ENCODE measurements at regions not wholly inside any gene's neighbourhood (a gene's known extent, or its start where the extent isn't known, plus 50 kb on each side); places are given as distances from the start of the nearest gene placed in this dataset.
"Not testable (repeated sequence)": the region's sequence is repeated elsewhere in the genome, so short reads cannot be mapped to it uniquely, and the experiment has no call there.

GRCh38 chr5:40365342-40366330, 314.1 kb upstream of the PTGER4 start:
- DNase-seq (no peak), ATAC-seq (replicated peaks) (peak; percentile 92 to 95)
- no peaks in the 10 kb centered on the region for H3K27me3 Mint-ChIP-seq
- no peak overlapping the region for H3K4me3 Mint-ChIP-seq
- H3K4me1 Mint-ChIP-seq = peaks cover 21 to 25% of the 10 kb centered on the region in 2 donors
- peaks cover 8% of the 10 kb centered on the region in 2 donors for H3K9me3 Mint-ChIP-seq
- no peak overlapping the region for H3K27ac Mint-ChIP-seq
- peaks cover 0 to 3% of the 10 kb centered on the region in 2 donors for H3K36me3 Mint-ChIP-seq

- Mint-ChIP-seq H3K4me1 (peaks cover 21 to 25% of the 10 kb centered on the region in 2 donors), H3K36me3 (no peaks in the 10 kb centered on the region), H3K4me3 (no peak overlapping the region), H3K9me3 (peaks cover 0 to 6% of the 10 kb centered on the region in 2 donors), H3K27ac (no peak overlapping the region), H3K27me3 (no peaks in the 10 kb centered on the region)
- ATAC-seq (replicated peaks) (no peak), DNase-seq (no peak)
Measured at GRCh38 chr5:40364441-40364840, 315.3 kb upstream of the PTGER4 start.

GRCh38 chr5:40361378-40361777, 318.3 kb upstream of the PTGER4 start:
- ATAC-seq (replicated peaks) (no peak), DNase-seq (no peak)
- Mint-ChIP-seq H3K27me3 (no peaks in the 10 kb centered on the region), H3K4me1 (peaks cover 7 to 11% of the 10 kb centered on the region in 2 donors), H3K36me3 (no peaks in the 10 kb centered on the region), H3K9me3 (peaks cover 0 to 6% of the 10 kb centered on the region in 2 donors), H3K27ac (no peak overlapping the region), H3K4me3 (no peak overlapping the region)

DNA sequence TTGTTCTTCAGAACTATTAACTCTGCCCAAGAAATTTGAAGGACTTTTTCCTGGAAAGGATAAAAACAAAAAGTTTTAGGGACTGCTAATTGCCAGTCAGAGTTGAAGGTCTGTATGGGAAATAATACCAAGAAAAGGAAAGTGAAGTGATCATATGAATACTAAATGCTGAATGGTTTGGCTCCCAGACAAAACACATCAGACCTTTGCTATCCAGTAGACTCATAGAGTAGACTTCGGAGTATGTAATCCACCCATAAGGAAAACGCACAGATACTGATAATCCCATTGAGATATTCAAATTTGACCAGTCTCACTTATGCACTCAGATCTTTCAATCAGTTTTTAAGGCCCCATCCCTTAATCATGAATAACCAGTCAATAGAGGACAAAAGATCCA, 319.0 kb upstream of the PTGER4 start:
- DNase-seq (no peak), ATAC-seq (replicated peaks) (no peak)
- Mint-ChIP-seq H3K36me3 (no peaks in the 10 kb centered on the region), H3K27me3 (no peaks in the 10 kb centered on the region), H3K27ac (no peak overlapping the region), H3K4me3 (no peak overlapping the region), H3K4me1 (peaks cover 6 to 9% of the 10 kb centered on the region in 2 donors), H3K9me3 (peaks cover 0 to 6% of the 10 kb centered on the region in 2 donors)

DNA sequence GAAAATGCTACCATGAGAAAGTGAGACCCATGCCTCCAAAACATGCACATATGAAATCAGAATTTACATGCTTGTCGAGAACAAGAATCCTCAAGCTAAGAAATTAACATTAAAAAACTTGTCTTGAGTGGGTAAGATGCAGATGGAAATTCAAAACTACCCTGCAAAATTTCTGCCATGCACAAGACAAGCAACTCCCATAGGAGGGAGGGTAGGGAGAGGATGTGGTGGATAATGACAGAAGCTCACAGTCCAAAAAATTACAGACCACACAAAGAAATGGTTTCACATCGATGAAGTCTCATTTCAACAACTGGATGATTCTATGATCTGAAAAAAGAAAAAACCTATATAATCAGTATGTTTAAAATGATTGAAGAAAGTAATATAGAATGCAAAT, 319.9 kb upstream of the PTGER4 start:
- no peak overlapping the region for H3K27ac Mint-ChIP-seq
- no peak for ATAC-seq (replicated peaks)

DNA sequence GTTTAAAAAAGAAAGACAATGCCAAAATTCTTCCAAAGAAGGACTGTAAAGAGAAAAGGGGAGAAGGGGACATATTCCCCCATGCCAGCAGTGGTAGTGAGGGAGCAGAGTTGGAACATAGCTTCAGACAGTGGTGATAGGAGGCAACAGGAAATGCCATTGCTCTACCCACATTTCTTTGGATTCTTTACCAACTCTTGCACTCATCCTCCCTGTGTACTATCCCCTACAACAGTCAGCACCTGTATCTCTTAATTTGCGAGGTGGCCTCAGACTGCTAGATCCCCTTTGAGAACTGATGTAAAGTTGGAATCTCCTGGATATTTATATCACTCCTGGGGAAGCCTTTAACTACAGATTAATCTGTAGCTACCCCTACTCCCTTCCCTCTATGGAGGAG, 320.6 kb upstream of the PTGER4 start:
- Mint-ChIP-seq H3K27ac (no peak overlapping the region), H3K4me1 (no peaks in the 10 kb centered on the region), H3K4me3 (no peak overlapping the region), H3K9me3 (peaks cover 0 to 8% of the 10 kb centered on the region in 2 donors), H3K36me3 (no peaks in the 10 kb centered on the region), H3K27me3 (no peaks in the 10 kb centered on the region)
- ATAC-seq (replicated peaks) (no peak), DNase-seq (no peak)

More for the DNA sequence above, 319.9 kb upstream of the PTGER4 start:
- DNase-seq = no peak
- H3K9me3 Mint-ChIP-seq = peaks cover 0 to 6% of the 10 kb centered on the region in 2 donors
- peaks cover 0 to 4% of the 10 kb centered on the region in 2 donors for H3K4me1 Mint-ChIP-seq
- no peaks in the 10 kb centered on the region for H3K27me3 Mint-ChIP-seq
- no peak overlapping the region for H3K4me3 Mint-ChIP-seq
- H3K36me3 Mint-ChIP-seq = no peaks in the 10 kb centered on the region

- no peaks in the 10 kb centered on the region for H3K4me1 Mint-ChIP-seq
Measured at GRCh38 chr5:40356248-40356647, 323.5 kb upstream of the PTGER4 start.

DNA sequence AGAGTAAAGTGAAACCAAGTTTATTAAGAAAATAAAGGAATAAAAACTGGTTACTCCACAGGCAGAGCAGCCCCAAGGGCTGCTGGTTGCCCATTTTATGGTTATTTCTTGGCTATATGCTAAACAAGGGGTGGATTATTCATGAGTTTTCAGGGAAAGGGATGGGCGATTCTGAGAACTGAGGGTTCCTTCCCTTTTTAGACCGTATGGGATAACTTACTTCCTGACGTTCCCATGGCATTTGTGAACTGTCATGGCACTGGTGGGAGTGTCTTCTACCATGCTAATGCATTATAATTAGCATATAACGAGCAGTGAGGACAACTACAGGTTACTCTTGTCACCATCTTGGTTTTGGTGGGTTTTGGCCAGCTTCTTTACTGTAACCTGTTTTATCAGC, 323.9 kb upstream of the PTGER4 start:
- Mint-ChIP-seq H3K9me3 (peaks cover 9 to 10% of the 10 kb centered on the region in 2 donors), H3K27me3 (no peaks in the 10 kb centered on the region), H3K36me3 (peaks cover 0 to 3% of the 10 kb centered on the region in 2 donors), H3K27ac (no peak overlapping the region), H3K4me3 (no peak overlapping the region), H3K4me1 (no peaks in the 10 kb centered on the region)
- ATAC-seq (replicated peaks) (no peak), DNase-seq (no peak)

More at GRCh38 chr5:40356248-40356647, 323.5 kb upstream of the PTGER4 start:
- H3K27ac Mint-ChIP-seq = no peak overlapping the region
- H3K9me3 Mint-ChIP-seq = peaks cover 5 to 6% of the 10 kb centered on the region in 2 donors
- H3K27me3 Mint-ChIP-seq = no peaks in the 10 kb centered on the region
- no peak for ATAC-seq (replicated peaks)
- H3K36me3 Mint-ChIP-seq = no peaks in the 10 kb centered on the region
- no peak overlapping the region for H3K4me3 Mint-ChIP-seq
- no peak for DNase-seq

DNA sequence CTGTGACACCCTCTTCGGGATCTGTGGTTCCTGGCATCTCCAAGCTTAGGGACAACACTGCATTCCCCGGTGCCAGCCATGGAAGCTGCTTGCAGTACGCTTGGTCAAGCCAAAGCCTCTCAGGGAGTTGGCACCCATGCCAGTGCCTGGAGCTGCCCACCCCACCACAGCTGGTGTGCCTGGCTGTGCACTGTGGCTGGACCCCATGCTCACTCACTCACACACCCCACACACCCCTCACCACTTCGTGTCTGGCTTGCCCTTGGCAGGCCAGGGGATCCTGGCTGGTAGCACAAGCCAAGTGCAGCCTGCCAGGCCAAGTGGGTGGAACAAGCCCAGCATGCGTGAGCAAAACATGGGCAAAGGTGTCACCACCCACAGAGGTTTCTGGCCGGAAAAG, 324.5 kb upstream of the PTGER4 start:
- DNase-seq (no peak), ATAC-seq (replicated peaks) (no peak)
- H3K9me3 Mint-ChIP-seq = peaks cover 14 to 16% of the 10 kb centered on the region in 2 donors
- no peaks in the 10 kb centered on the region for H3K4me1 Mint-ChIP-seq
- peaks cover 0 to 3% of the 10 kb centered on the region in 2 donors for H3K36me3 Mint-ChIP-seq
- H3K27ac Mint-ChIP-seq = no peak overlapping the region
- H3K4me3 Mint-ChIP-seq = no peak overlapping the region
- no peaks in the 10 kb centered on the region for H3K27me3 Mint-ChIP-seq

DNA sequence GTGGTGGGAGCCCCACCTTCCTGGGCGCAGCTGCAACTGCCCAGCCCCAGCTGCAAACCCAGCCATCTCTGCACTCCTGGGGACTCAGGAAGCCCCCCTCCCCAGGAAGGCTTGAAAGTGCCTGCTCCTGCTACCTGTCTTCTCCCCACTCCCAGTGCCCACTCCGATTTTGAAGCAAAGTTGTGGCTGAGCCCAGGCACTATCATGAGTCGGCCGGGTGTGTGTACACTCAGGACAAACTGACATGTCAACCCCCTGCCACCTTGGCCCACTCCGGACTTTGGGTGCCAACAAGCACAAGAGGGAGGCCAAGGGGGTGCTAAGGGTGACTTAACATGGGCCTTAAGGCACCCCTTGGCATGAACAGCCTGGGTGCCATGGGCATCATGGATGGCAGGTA, 325.5 kb upstream of the PTGER4 start:
- DNase-seq = no peak
- Mint-ChIP-seq H3K9me3 (peaks cover 20 to 24% of the 10 kb centered on the region in 2 donors), H3K36me3 (peaks cover 2 to 7% of the 10 kb centered on the region in 2 donors), H3K4me3 (no peak overlapping the region), H3K4me1 (no peaks in the 10 kb centered on the region), H3K27me3 (no peaks in the 10 kb centered on the region), H3K27ac (no peak overlapping the region)
- no peak for ATAC-seq (replicated peaks)

DNA sequence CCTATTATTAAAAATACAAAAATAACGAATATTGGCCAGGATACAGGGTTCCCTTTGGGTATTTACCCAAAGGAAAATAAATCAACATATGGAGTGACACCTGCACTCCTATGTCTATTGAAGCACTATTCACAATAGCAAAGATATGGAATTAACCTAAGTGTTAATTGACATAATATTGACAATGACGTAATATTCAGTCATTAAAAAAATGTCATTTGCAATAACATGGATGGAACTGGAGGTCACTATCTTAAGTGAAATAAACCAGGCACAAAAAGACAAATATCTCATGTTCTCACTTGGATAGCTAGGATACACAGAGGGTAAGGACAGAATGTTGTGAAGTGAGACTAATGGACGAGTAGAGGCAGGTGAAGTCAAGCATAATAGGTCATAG, 326.3 kb upstream of the PTGER4 start:
- ATAC-seq (replicated peaks) (no peak), DNase-seq (no peak)
- H3K4me3 Mint-ChIP-seq = no peak overlapping the region
- no peak overlapping the region for H3K27ac Mint-ChIP-seq
- no peaks in the 10 kb centered on the region for H3K27me3 Mint-ChIP-seq
- no peaks in the 10 kb centered on the region for H3K4me1 Mint-ChIP-seq
- H3K36me3 Mint-ChIP-seq = peaks cover 2 to 12% of the 10 kb centered on the region in 2 donors
- peaks cover 23 to 29% of the 10 kb centered on the region in 2 donors for H3K9me3 Mint-ChIP-seq

DNA sequence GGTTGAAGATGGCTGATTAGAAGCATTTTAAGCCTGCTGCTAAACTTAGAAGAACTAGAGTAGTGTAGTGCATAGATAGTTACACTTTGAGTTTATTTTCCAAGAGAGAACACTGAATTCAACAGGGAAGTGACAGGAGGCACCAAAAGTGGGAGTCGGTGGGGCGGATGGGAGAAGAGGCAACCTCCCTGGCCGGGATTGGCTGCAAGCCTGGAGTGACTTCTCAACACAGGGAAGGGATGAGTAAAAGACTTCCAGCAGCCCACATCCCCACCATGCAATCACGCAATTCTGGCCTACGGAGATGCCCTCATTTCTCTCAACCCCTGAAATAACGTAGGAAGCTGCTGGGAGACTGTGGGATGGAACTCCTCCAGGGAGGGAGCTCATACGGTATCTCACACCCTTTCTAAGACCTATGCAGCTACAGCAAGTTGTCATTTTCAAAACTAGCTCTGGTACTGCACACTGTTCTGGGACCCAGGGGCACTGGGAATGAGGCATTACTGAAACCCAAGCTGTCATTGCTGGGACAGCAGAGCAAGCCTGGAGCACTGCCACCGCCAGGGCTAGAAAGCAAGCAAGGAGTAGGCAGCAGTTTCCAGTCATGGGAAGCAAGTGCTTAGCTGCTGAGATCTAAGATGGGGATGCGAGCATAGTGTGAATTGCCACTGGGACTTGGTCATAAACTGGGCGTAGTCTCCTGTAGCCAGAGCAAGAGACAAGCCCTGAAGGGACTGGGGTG, 331.6 kb upstream of the PTGER4 start:
- H3K9me3 Mint-ChIP-seq = peaks cover 23 to 34% of the 10 kb centered on the region in 2 donors
- H3K27me3 Mint-ChIP-seq = no peaks in the 10 kb centered on the region
- DNase-seq (no peak), ATAC-seq (replicated peaks) (no peak)
- H3K36me3 Mint-ChIP-seq = peaks cover 2 to 12% of the 10 kb centered on the region in 2 donors
- no peak overlapping the region for H3K4me3 Mint-ChIP-seq
- no peaks in the 10 kb centered on the region for H3K4me1 Mint-ChIP-seq
- no peak overlapping the region for H3K27ac Mint-ChIP-seq

DNA sequence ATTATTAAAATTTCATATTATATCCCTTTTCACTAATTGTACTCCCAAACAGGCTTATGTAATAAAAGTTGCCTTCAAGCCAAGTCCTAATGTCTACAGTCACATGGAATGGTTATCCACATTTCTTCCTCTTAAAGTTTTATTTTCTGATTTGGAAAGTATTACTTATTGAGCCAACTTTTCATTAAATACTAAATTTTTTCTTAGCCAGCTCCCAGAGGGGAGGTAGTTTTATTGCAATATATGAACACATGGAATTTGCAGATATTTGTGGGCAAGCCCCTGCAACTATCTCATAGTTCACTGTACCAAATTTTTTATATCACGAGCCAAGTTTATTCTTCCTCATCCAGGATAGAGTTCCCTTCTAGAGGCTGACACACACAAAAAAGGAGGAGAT, 332.8 kb upstream of the PTGER4 start:
- Mint-ChIP-seq H3K4me1 (no peaks in the 10 kb centered on the region), H3K27me3 (no peaks in the 10 kb centered on the region), H3K9me3 (peaks cover 19 to 29% of the 10 kb centered on the region in 2 donors), H3K4me3 (no peak overlapping the region), H3K36me3 (peaks cover 2 to 12% of the 10 kb centered on the region in 2 donors), H3K27ac (no peak overlapping the region)
- DNase-seq (no peak), ATAC-seq (replicated peaks) (no peak)

GRCh38 chr5:40338434-40338833, 341.3 kb upstream of the PTGER4 start:
- not testable (repeated sequence) for H3K4me3 Mint-ChIP-seq; ATAC-seq (replicated peaks); H3K36me3 Mint-ChIP-seq; H3K27ac Mint-ChIP-seq; H3K4me1 Mint-ChIP-seq; DNase-seq; H3K27me3 Mint-ChIP-seq
- peaks cover 10 to 15% of the 10 kb centered on the region in 2 donors for H3K9me3 Mint-ChIP-seq

All from stimulated activated naive B cell treated with anti-CD40 and anti-IgM and Interleukin-4, amounts not matched to agents 10 μg/mL and 1 μg/mL and 100 μg/mL, for 72 hours (primary cell).